Subcutaneous abdominal adipose tissue (tissue), 5 donors: ENCODE measurements at regions not wholly inside any gene's neighbourhood (a gene's known extent, or its start where the extent isn't known, plus 50 kb on each side); places are given as distances from the start of the nearest gene placed in this dataset.

ENCODE experiments used
- H3K27ac ChIP-seq: one replicate; pipeline ENCODE4 v1.7.0; 2013; ENCODE audit warnings: low read depth, mild to moderate bottlenecking, inconsistent platforms, low read length, moderate library complexity
- H3K27me3 ChIP-seq, 5 donors: one replicate each; pipeline ENCODE4 v1.7.0; 2013; ENCODE audit warnings: low read length in 5 of 5, inconsistent platforms in 1 of 5; ENCODE audit not compliant: control insufficient read depth in 5 of 5, insufficient read depth in 4 of 5
- H3K36me3 ChIP-seq, 5 donors: one replicate each; pipeline ENCODE4 v1.7.0; 2013; ENCODE audit warnings: low read length in 5 of 5; ENCODE audit not compliant: control insufficient read depth in 5 of 5, insufficient read depth in 5 of 5
- H3K4me1 ChIP-seq, 5 donors: one replicate each; pipeline ENCODE4 v1.7.0; 2013; ENCODE audit warnings: low read length in 5 of 5, mild to moderate bottlenecking in 3 of 5, moderate library complexity in 1 of 5; ENCODE audit not compliant: control insufficient read depth in 5 of 5, insufficient read depth in 5 of 5
- H3K4me3 ChIP-seq, 5 donors: one replicate each; pipeline ENCODE4 v1.7.0; 2013; ENCODE audit warnings: low read length in 5 of 5, low read depth in 1 of 5
- H3K9ac ChIP-seq, 5 donors: one replicate each; pipeline ENCODE4 v1.7.0; 2013; ENCODE audit warnings: low read length in 5 of 5, mild to moderate bottlenecking in 4 of 5, moderate library complexity in 3 of 5
- H3K9me3 ChIP-seq, 5 donors: one replicate each; pipeline ENCODE4 v1.7.0; 2013; ENCODE audit warnings: low read length in 5 of 5; ENCODE audit not compliant: control insufficient read depth in 5 of 5
- donor health status: healthy.
- donor health status: healthy.
- donor health status: healthy.
- donor health status: healthy.
- donor health status: healthy.

- peaks cover 0 to 8% (median 0%) of the 10 kb centered on the region in 5 donors for H3K36me3 ChIP-seq
- no peak overlapping the region for H3K4me3 ChIP-seq
- H3K27me3 ChIP-seq = peaks cover 0 to 9% (median 3%) of the 10 kb centered on the region in 5 donors
- H3K9ac ChIP-seq = no peak overlapping the region
- H3K9me3 ChIP-seq = no peaks in the 10 kb centered on the region
- no peak overlapping the region for H3K27ac ChIP-seq
- no peaks in the 10 kb centered on the region for H3K4me1 ChIP-seq
Measured at GRCh38 chr14:101047326-101047725, 143.8 kb upstream of the RTL1 start.

DNA sequence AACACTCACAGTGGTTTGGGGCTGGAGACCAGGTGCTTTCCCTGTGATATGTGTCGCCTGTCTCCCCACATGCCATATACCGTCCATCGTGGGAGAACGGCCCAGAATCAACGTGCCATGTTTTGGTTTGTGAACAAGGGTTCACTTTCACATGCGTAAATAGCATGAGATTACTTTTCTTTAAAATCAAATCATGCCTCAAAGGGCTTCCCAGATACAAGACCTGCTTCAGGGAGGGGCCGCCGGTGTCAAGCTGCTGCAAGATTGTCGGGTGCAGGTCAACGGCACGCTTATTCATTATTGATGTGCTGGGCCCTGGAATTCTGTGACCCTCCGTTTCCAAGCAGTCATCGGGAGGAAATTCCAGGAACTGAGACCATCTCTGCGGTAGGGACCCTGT, 145.2 kb upstream of the RTL1 start:
- Histone ChIP-seq H3K4me3 (no peak overlapping the region), H3K36me3 (peaks cover 0 to 8% (median 0%) of the 10 kb centered on the region in 5 donors), H3K27me3 (peaks cover 0 to 9% (median 3%) of the 10 kb centered on the region in 5 donors), H3K9me3 (no peaks in the 10 kb centered on the region), H3K9ac (no peak overlapping the region), H3K4me1 (no peaks in the 10 kb centered on the region), H3K27ac (no peak overlapping the region)

GRCh38 chr14:101049511-101049910, 146.0 kb upstream of the RTL1 start:
- no peak overlapping the region for H3K9ac ChIP-seq
- H3K9me3 ChIP-seq = no peaks in the 10 kb centered on the region
- no peaks in the 10 kb centered on the region for H3K4me1 ChIP-seq
- no peak overlapping the region for H3K27ac ChIP-seq
- no peak overlapping the region for H3K4me3 ChIP-seq
- H3K27me3 ChIP-seq = peaks cover 0 to 9% (median 3%) of the 10 kb centered on the region in 5 donors
- H3K36me3 ChIP-seq = peaks cover 0 to 8% (median 0%) of the 10 kb centered on the region in 5 donors

DNA sequence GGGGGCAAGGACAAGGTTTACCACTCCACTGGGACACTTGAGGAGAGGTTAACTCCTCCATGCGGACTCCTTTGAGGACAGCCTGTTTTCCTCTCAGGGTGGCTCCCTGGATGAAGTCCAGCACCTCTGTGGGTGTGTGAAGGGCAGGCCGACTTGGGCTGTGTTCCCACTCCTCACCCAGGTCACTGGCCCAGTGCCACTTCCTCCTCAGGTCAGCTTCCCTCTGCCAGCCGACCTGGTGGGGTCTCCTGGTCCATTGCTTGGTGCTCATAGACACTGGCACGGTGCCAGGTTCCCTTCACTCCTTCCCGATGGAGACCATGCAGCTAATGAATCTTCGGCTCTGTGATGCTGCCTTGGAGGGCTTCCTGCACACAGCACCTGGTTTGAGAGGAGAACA, 146.4 kb upstream of the RTL1 start:
- no peaks in the 10 kb centered on the region for H3K4me1 ChIP-seq
- no peak overlapping the region for H3K27ac ChIP-seq
- no peaks in the 10 kb centered on the region for H3K9me3 ChIP-seq
- H3K36me3 ChIP-seq = peaks cover 0 to 9% (median 0%) of the 10 kb centered on the region in 5 donors
- peaks cover 0 to 9% (median 3%) of the 10 kb centered on the region in 5 donors for H3K27me3 ChIP-seq
- no peak overlapping the region for H3K4me3 ChIP-seq
- no peak overlapping the region for H3K9ac ChIP-seq

DNA sequence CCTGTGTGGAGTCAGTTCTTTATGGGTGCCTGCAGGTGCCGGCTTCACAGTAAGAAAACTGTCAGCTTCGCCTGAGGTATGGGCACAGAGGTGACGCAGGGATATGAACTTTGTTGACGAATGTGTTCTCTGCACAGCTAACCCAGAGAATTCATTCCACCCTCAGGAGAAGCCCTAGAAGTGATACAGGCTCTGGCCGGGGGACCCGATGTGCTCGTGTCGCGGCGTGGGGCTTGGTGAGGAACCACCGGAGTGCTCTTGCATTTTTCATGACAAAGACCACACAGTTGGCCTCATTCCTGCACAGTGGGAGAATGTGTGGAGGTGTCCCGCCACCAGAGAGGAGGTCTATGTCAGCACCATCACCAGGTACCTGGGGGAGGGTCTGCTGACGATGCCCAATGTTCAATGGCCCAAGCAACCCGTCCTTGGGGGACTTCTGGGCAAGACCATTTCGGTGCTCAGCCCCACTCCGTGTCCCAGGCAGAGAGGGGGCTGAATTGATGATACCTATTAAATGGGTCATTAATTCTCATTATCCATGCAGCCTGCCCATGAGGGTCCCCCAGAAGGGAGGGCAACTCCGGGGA, 147.5 kb upstream of the RTL1 start:
- H3K27me3 ChIP-seq = peaks cover 0 to 6% (median 3%) of the 10 kb centered on the region in 5 donors
- H3K4me3 ChIP-seq = no peak overlapping the region
- no peak overlapping the region for H3K9ac ChIP-seq
- H3K27ac ChIP-seq = no peak overlapping the region
- H3K36me3 ChIP-seq = peaks cover 0 to 15% (median 0%) of the 10 kb centered on the region in 5 donors
- H3K4me1 ChIP-seq = no peaks in the 10 kb centered on the region
- no peaks in the 10 kb centered on the region for H3K9me3 ChIP-seq

DNA sequence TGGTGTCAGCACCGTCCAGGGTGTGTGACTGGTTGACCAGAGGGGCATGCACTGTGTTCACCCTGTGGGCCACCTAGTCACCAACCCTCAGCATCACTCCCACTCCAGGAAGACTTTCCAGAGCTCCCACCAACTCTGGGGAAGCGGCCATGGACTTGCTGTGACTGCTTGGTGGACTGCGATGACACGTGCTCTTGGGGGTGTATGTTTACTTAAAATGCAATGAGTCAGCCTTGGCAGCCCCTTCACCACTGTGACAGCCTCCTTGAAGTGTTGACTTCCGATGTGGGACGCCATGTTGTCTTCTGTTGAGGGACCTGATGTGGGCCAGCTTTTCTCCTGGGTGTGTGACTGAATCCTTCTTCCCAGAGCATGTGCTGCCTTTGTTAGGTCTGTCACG, 151.1 kb upstream of the RTL1 start:
- H3K4me1 ChIP-seq = no peaks in the 10 kb centered on the region
- no peak overlapping the region for H3K27ac ChIP-seq
- H3K27me3 ChIP-seq = peaks cover 0 to 5% (median 0%) of the 10 kb centered on the region in 5 donors
- no peak overlapping the region for H3K4me3 ChIP-seq
- peaks cover 0 to 3% (median 0%) of the 10 kb centered on the region in 5 donors for H3K9me3 ChIP-seq
- H3K36me3 ChIP-seq = peaks cover 0 to 22% (median 0%) of the 10 kb centered on the region in 5 donors
- H3K9ac ChIP-seq = no peak overlapping the region

DNA sequence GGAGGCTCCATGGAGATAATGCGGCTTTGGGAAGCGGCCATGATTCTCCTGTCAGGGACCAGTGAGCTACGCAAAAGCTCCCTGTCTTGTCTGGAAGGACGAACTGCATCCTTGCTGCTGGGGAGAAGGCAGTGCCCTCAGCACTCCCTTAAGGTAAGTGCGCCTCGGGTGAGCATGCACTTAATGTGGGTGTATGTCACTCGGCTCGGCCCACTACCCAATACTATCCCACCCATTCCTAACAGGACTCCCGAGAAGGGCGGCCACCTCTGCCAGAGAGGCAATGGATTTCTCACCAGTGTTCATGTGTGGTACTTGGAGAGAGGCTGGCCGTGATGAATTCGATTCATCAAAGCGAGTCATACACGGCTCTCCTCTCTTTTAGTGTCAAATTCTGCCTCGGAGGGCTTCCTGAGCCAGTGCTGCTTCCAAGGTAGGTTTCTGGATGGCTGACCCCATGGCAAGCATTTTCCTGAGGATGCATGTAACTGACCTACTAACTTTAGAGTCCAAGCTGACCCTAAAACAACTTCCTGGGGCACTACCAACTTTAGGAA, 151.7 kb upstream of the RTL1 start:
- Histone ChIP-seq H3K27ac (no peak overlapping the region), H3K4me1 (no peaks in the 10 kb centered on the region), H3K9me3 (peaks cover 0 to 3% (median 0%) of the 10 kb centered on the region in 5 donors), H3K9ac (no peak overlapping the region), H3K27me3 (peaks cover 0 to 5% (median 0%) of the 10 kb centered on the region in 5 donors), H3K36me3 (peaks cover 0 to 19% (median 0%) of the 10 kb centered on the region in 5 donors), H3K4me3 (no peak overlapping the region)

- Histone ChIP-seq H3K36me3 (peaks cover 0 to 19% (median 0%) of the 10 kb centered on the region in 5 donors), H3K4me3 (no peak overlapping the region), H3K4me1 (no peaks in the 10 kb centered on the region), H3K9me3 (peaks cover 0 to 3% (median 0%) of the 10 kb centered on the region in 5 donors), H3K27me3 (peaks cover 0 to 5% (median 0%) of the 10 kb centered on the region in 5 donors), H3K27ac (no peak overlapping the region), H3K9ac (no peak overlapping the region)
Measured at GRCh38 chr14:101055776-101056374, 152.4 kb upstream of the RTL1 start.

DNA sequence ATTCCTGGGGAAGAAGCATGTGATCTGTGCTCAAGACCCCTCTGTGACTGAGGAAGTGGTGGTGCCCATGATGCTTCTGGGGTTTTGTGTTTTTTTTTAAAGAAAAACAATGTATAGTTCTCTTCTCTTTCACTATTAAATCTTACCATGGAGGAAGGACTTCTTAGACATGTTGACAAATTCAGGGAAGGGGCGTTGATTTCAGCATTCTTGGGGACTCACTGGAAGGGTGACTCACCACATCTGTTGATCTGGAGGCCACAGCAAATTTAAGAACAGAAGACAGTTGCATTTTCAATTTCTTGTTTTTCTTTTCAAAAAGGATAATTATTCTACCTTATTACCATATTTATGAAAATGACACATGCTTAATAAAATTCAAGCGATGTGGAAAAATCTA, 152.9 kb upstream of the RTL1 start:
- Histone ChIP-seq H3K9ac (no peak overlapping the region), H3K27me3 (peaks cover 0 to 5% (median 2%) of the 10 kb centered on the region in 5 donors), H3K27ac (no peak overlapping the region), H3K36me3 (peaks cover 0 to 18% (median 0%) of the 10 kb centered on the region in 5 donors), H3K4me1 (no peaks in the 10 kb centered on the region), H3K9me3 (peaks cover 0 to 3% (median 0%) of the 10 kb centered on the region in 5 donors), H3K4me3 (no peak overlapping the region)

- Histone ChIP-seq H3K27me3 (peaks cover 0 to 6% (median 5%) of the 10 kb centered on the region in 5 donors), H3K9ac (no peak overlapping the region), H3K36me3 (peaks cover 0 to 18% (median 0%) of the 10 kb centered on the region in 5 donors), H3K4me1 (no peaks in the 10 kb centered on the region), H3K9me3 (peaks cover 0 to 3% (median 0%) of the 10 kb centered on the region in 5 donors), H3K27ac (no peak overlapping the region), H3K4me3 (no peak overlapping the region)
Measured at GRCh38 chr14:101057394-101057793, 153.9 kb upstream of the RTL1 start.
